Fibroblast of lung (primary cell): ENCODE measurements at regions not wholly inside any gene's neighbourhood (a gene's known extent, or its start where the extent isn't known, plus 50 kb on each side); places are given as distances from the start of the nearest gene placed in this dataset.

ENCODE experiments used
- DNase-seq, 2 donors: peaks; one replicate each; pipeline versions ENCODE4 v3.0.0 to v3.0.0-alpha.2; 2010; ENCODE audit warnings: low read depth in 2 of 2
- H2AFZ ChIP-seq: 2 replicates; pipeline ENCODE4 v1.5.1; 2012; ENCODE audit warnings: low read length, control low read depth, inconsistent platforms
- H3K27ac ChIP-seq: 2 replicates; pipeline ENCODE4 v1.5.1; 2011; ENCODE audit warnings: low read length, control low read depth; ENCODE audit not compliant: insufficient read depth
- H3K27me3 ChIP-seq: 2 replicates; pipeline ENCODE4 v1.5.1; 2011; ENCODE audit warnings: mild to moderate bottlenecking, low read length; ENCODE audit not compliant: control insufficient read depth, insufficient read depth
- H3K36me3 ChIP-seq: 2 replicates; pipeline ENCODE4 v1.5.1; 2011; ENCODE audit warnings: low read length; ENCODE audit not compliant: control insufficient read depth, insufficient read depth
- H3K4me1 ChIP-seq: 2 replicates; pipeline ENCODE4 v1.5.1; 2011; ENCODE audit warnings: low read length; ENCODE audit not compliant: control insufficient read depth, insufficient read depth; ENCODE audit errors: extremely low read depth
- H3K4me2 ChIP-seq: 2 replicates; pipeline ENCODE4 v1.5.1; 2011; ENCODE audit warnings: low read length, control low read depth; ENCODE audit not compliant: insufficient read depth; ENCODE audit errors: extremely low read depth
- H3K4me3 ChIP-seq, 4 experiments: fragments of 200-600 bp in 1 of 4; sonication (generic) in 1 of 4; replicated peaks in 1 of 4; 2 replicates each; pipeline ENCODE4 v1.5.1; 2011 to 2016; ENCODE audit warnings: low read length in 4 of 4, low read depth in 3 of 4, mild to moderate bottlenecking in 3 of 4, control low read depth in 2 of 4, inconsistent platforms in 1 of 4, mixed read lengths in 1 of 4; ENCODE audit not compliant: insufficient read depth in 1 of 4; ENCODE audit errors: control extremely low read depth in 1 of 4
- H3K79me2 ChIP-seq: 2 replicates; pipeline ENCODE4 v1.5.1; 2012; ENCODE audit warnings: mild to moderate bottlenecking, low read length, inconsistent platforms; ENCODE audit not compliant: control insufficient read depth, insufficient read depth
- H3K9ac ChIP-seq: 2 replicates; pipeline ENCODE4 v1.5.1; 2011; ENCODE audit warnings: mild to moderate bottlenecking, low read length, control low read depth; ENCODE audit not compliant: insufficient read depth
- H3K9me3 ChIP-seq: 2 replicates; pipeline ENCODE4 v1.5.1; 2012; ENCODE audit warnings: low read depth, low read length; ENCODE audit not compliant: control insufficient read depth, insufficient read depth
- H4K20me1 ChIP-seq: 2 replicates; pipeline ENCODE4 v1.5.1; 2011; ENCODE audit warnings: low read length; ENCODE audit not compliant: control insufficient read depth, insufficient read depth; ENCODE audit errors: extremely low read depth
- EZH2 ChIP-seq: IDR thresholded peaks from 2 replicates; pipeline ENCODE4 v1.5.1; 2012; ENCODE audit warnings: low read length, control low read depth, mild to moderate bottlenecking; ENCODE audit errors: missing control alignments
- TF ChIP-seq, protein P1 (sequence below), 2 donors: IDR thresholded peaks in 1 of 2; conservative IDR thresholded peaks in 1 of 2; 1 replicate in 1 of 2; 2 replicates in 1 of 2; pipeline ENCODE4 v1.5.1; 2011 to 2012; ENCODE audit warnings: low read length in 2 of 2, control low read depth in 1 of 2, inconsistent platforms in 1 of 2, low read depth in 1 of 2, mild to moderate bottlenecking in 1 of 2

DNA sequence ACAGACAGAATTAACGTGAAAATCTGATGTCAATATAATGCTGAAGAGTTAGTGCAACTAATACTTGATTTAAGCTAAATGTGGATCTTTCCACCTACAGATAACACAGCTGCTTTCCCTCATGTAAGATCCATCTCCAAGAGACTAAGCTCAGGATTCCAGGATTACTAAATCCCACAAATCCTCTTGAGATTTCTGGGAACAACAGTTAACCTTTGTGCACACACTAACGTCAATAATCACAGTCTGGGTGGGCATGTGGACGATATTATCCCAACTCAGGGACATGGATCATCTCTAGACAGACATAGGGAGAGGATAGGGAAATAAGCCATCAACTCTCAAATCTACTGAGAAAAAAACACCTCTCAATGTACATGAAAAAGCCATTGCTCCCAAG, 432.6 kb downstream of the SATB2 start:
- H3K27ac ChIP-seq: no peak overlapping the region
- DNase-seq: no peak
- no peaks in the 10 kb centered on the region for H3K79me2 ChIP-seq
- no peak overlapping the region for H2AFZ ChIP-seq
- no peak overlapping the region for H3K4me3 ChIP-seq
- no peaks in the 10 kb centered on the region for H3K4me1 ChIP-seq
- no peaks in the 10 kb centered on the region for H3K36me3 ChIP-seq
- no peaks in the 10 kb centered on the region for H3K27me3 ChIP-seq
- no peak overlapping the region for H3K4me2 ChIP-seq
- TF ChIP-seq EZH2: no peak
- TF ChIP-seq, protein P1, sequence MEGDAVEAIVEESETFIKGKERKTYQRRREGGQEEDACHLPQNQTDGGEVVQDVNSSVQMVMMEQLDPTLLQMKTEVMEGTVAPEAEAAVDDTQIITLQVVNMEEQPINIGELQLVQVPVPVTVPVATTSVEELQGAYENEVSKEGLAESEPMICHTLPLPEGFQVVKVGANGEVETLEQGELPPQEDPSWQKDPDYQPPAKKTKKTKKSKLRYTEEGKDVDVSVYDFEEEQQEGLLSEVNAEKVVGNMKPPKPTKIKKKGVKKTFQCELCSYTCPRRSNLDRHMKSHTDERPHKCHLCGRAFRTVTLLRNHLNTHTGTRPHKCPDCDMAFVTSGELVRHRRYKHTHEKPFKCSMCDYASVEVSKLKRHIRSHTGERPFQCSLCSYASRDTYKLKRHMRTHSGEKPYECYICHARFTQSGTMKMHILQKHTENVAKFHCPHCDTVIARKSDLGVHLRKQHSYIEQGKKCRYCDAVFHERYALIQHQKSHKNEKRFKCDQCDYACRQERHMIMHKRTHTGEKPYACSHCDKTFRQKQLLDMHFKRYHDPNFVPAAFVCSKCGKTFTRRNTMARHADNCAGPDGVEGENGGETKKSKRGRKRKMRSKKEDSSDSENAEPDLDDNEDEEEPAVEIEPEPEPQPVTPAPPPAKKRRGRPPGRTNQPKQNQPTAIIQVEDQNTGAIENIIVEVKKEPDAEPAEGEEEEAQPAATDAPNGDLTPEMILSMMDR (conservative IDR thresholded peaks at IDR 0.05 in 1 of 2, IDR thresholded peaks at IDR 0.05 in 1 of 2; ENCODE audit: low read depth in 1 of 2, low read length in 2 of 2): no peak
- no peaks in the 10 kb centered on the region for H3K9me3 ChIP-seq
- no peak overlapping the region for H3K9ac ChIP-seq
- no peaks in the 10 kb centered on the region for H4K20me1 ChIP-seq

DNA sequence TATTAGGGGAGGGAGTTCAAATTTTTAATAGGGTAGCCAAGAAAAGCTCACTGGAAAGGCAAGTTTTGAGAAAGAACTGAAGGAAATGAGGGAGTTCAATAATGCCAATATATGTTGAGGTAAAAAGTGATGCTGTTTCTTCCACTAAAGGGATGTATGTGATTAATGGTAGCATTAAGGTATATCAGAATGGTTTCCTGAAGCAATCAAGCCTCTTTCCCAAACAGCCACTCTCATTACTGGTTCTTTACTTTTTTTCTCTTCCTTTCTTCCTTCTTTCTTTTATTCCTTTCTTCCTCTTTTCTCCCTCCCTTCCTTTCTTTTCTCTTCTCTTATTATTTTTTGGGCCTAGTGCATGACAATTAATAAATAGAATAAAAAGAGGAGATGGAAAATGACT, 433.5 kb downstream of the SATB2 start:
- H3K36me3 ChIP-seq: no peaks in the 10 kb centered on the region
- H3K9me3 ChIP-seq: no peaks in the 10 kb centered on the region
- no peak overlapping the region for H2AFZ ChIP-seq
- no peaks in the 10 kb centered on the region for H3K4me1 ChIP-seq
- H3K27me3 ChIP-seq: no peaks in the 10 kb centered on the region
- H3K9ac ChIP-seq: no peak overlapping the region
- H3K4me3 ChIP-seq: no peak overlapping the region
- no peak overlapping the region for H3K27ac ChIP-seq
- H3K4me2 ChIP-seq: no peak overlapping the region
- TF ChIP-seq, protein P1 (conservative IDR thresholded peaks at IDR 0.05 in 1 of 2, IDR thresholded peaks at IDR 0.05 in 1 of 2; ENCODE audit: low read depth in 1 of 2, low read length in 2 of 2): no peak
- TF ChIP-seq EZH2: no peak
- H4K20me1 ChIP-seq: no peaks in the 10 kb centered on the region
- DNase-seq: no peak
- no peaks in the 10 kb centered on the region for H3K79me2 ChIP-seq

DNA sequence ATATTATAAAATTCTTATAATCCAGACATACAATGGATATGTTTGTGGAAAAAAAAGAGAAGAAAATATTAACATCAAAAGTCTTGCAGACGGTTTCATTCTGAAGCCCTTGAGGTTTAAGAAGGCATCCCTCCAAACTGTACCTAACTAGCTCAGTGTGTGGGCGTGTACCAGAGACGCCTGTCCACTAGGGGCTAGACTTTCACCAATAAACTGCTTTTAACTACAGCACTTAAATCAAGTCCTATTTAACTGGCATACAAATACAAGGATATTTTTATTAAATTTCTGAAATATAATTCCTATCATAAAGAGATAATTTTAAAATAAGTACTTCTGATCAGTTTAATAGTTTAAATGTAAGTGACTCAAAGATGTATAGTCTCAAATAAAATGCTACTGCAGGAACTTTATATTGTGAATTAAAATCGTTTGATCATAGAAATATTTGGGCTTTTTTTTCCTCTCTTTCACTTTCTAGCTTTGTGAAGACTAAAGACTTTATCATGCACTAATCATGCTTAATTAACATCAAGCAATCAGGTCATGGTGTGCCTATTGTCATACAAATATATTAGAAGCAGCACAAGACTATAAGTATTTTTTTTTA, 437.7 kb downstream of the SATB2 start:
- peak; percentile 63 to 72 for DNase-seq
- H3K27me3 ChIP-seq: no peaks in the 10 kb centered on the region
- no peak overlapping the region for H3K9ac ChIP-seq
- no peak overlapping the region for H3K27ac ChIP-seq
- no peaks in the 10 kb centered on the region for H3K79me2 ChIP-seq
- no peaks in the 10 kb centered on the region for H3K9me3 ChIP-seq
- no peaks in the 10 kb centered on the region for H3K4me1 ChIP-seq
- no peak overlapping the region for H3K4me3 ChIP-seq
- TF ChIP-seq, protein P1 (conservative IDR thresholded peaks at IDR 0.05 in 1 of 2, IDR thresholded peaks at IDR 0.05 in 1 of 2; ENCODE audit: low read depth in 1 of 2, low read length in 2 of 2): peak; percentile 73 to 82
- no peak for TF ChIP-seq EZH2
- H4K20me1 ChIP-seq: no peaks in the 10 kb centered on the region
- no peak overlapping the region for H2AFZ ChIP-seq
- no peaks in the 10 kb centered on the region for H3K36me3 ChIP-seq
- H3K4me2 ChIP-seq: no peak overlapping the region
